HCT116 (cell line): ENCODE measurements at regions not wholly inside any gene's neighbourhood (a gene's known extent, or its start where the extent isn't known, plus 50 kb on each side); places are given as distances from the start of the nearest gene placed in this dataset.

Experiments
- ATF3 ChIP-seq: IDR thresholded peaks from 2 replicates; pipeline ENCODE4 v1.6.1; 2012
- CBX3 ChIP-seq: IDR thresholded peaks from 2 replicates; pipeline ENCODE4 v1.6.1; 2012; ENCODE audit warnings: low read depth
- CEBPB ChIP-seq: IDR thresholded peaks from 2 replicates; pipeline ENCODE4 v1.6.1; 2012; ENCODE audit warnings: low read depth
- CTCF ChIP-seq, 3 experiments: fragments of 200-600 bp in 1 of 3; sonication (generic) in 1 of 3; IDR thresholded peaks in 2 of 3; conservative IDR thresholded peaks in 1 of 3; 2 replicates each; pipeline ENCODE4 v1.5.1; 2012 to 2017; ENCODE audit warnings: low read depth in 2 of 3, low read length in 2 of 3, antibody characterized with exemption in 1 of 3, borderline replicate concordance in 1 of 3, control low read depth in 1 of 3, mild to moderate bottlenecking in 1 of 3, mixed read lengths in 1 of 3, mixed run types in 1 of 3, moderate library complexity in 1 of 3; ENCODE audit not compliant: insufficient read depth in 1 of 3
- EZH2 ChIP-seq: fragments of 200-600 bp; sonication (generic); IDR thresholded peaks from 2 replicates; pipeline ENCODE4 v1.6.1; 2017; ENCODE audit warnings: antibody characterized with exemption, mixed run types
- JUND ChIP-seq: IDR thresholded peaks from 2 replicates; pipeline ENCODE4 v1.6.1; 2012
- POLR2A ChIP-seq: IDR thresholded peaks from 2 replicates; pipeline ENCODE4 v1.7.0; 2011; ENCODE audit warnings: borderline replicate concordance; ENCODE audit not compliant: insufficient read depth, insufficient read length; ENCODE audit errors: extremely low read depth
- POLR2AphosphoS5 ChIP-seq: IDR thresholded peaks from 2 replicates; pipeline ENCODE4 v1.6.1; 2011; ENCODE audit warnings: mild to moderate bottlenecking, low read depth, low read length, moderate library complexity
- REST ChIP-seq: IDR thresholded peaks from 2 replicates; pipeline ENCODE4 v1.6.1; 2012; ENCODE audit warnings: low read depth
- SIN3A ChIP-seq: IDR thresholded peaks from 2 replicates; pipeline ENCODE4 v1.6.1; 2012; ENCODE audit warnings: low read depth
- SP1 ChIP-seq: IDR thresholded peaks from 2 replicates; pipeline ENCODE4 v1.6.1; 2012; ENCODE audit warnings: low read depth
- TCF7L2 ChIP-seq: IDR thresholded peaks from 2 replicates; pipeline ENCODE4 v1.7.0; 2011; ENCODE audit warnings: borderline replicate concordance, inconsistent platforms; ENCODE audit not compliant: insufficient read depth, insufficient read length; ENCODE audit errors: extremely low read depth
- YY1 ChIP-seq: IDR thresholded peaks from 2 replicates; pipeline ENCODE4 v1.6.1; 2011; ENCODE audit warnings: low read length, low read depth, moderate library complexity, mild to moderate bottlenecking; ENCODE audit not compliant: insufficient replicate concordance; ENCODE audit errors: extremely low read depth
- ZNF274 ChIP-seq: fragments of 200-500 bp; sonication (Bioruptor generic); IDR thresholded peaks from 2 replicates; pipeline ENCODE4 v1.6.1; 2014; ENCODE audit warnings: mild to moderate bottlenecking, low read depth, low read length, inconsistent platforms

GRCh38 chr12:69150796-69151127 is 88.6 kb upstream of the CPSF6 start:
- no peak for TF ChIP-seq CEBPB
- no peak for TF ChIP-seq ZNF274
- no peak for TF ChIP-seq SP1
- TF ChIP-seq POLR2A: no peak
- TF ChIP-seq CTCF (IDR thresholded peaks at IDR 0.05 in 2 of 3, conservative IDR thresholded peaks at IDR 0.05 in 1 of 3; ENCODE audit: borderline replicate concordance in 1 of 3, insufficient read depth in 1 of 3, low read depth in 2 of 3, low read length in 2 of 3): no peak
- no peak for TF ChIP-seq POLR2AphosphoS5
- TF ChIP-seq JUND: no peak
- no peak for TF ChIP-seq EZH2
- no peak for TF ChIP-seq CBX3
- no peak for TF ChIP-seq ATF3
- TF ChIP-seq SIN3A: no peak
- no peak for TF ChIP-seq TCF7L2
- no peak for TF ChIP-seq REST
- no peak for TF ChIP-seq YY1
